K562 (cell line): ENCODE measurements at regions not wholly inside any gene's neighbourhood (a gene's known extent, or its start where the extent isn't known, plus 50 kb on each side); places are given as distances from the start of the nearest gene placed in this dataset.

Source experiments
- MAX ChIP-seq: sonication (generic); formaldehyde crosslinking; IDR thresholded peaks from 2 replicates; pipeline ENCODE4 v1.9.0; 2022; ENCODE audit warnings: mild to moderate bottlenecking, missing genetic modification reagents
- NR3C1 ChIP-seq: sonication (generic); formaldehyde crosslinking; IDR thresholded peaks from 2 replicates; pipeline ENCODE4 v1.8.1; 2022; ENCODE audit warnings: missing genetic modification reagents
- POLR2A ChIP-seq: fragments of 450-650 bp; conservative IDR thresholded peaks from 2 replicates; pipeline ENCODE4 v1.6.1; 2016
- SIN3A ChIP-seq, 2 experiments: fragments of 150-350 bp in 1 of 2; IDR thresholded peaks; 2 replicates each; pipeline ENCODE4 v1.6.1; 2011 to 2016; ENCODE audit warnings: borderline replicate concordance in 2 of 2, low read depth in 2 of 2, low read length in 2 of 2, mild to moderate bottlenecking in 2 of 2, moderate library complexity in 2 of 2; ENCODE audit not compliant: control insufficient read depth in 1 of 2
- ZBED1 ChIP-seq: IDR thresholded peaks from 2 replicates; pipeline ENCODE4 v1.6.1; 2014
- ZNF174 ChIP-seq: fragments of 250-450 bp; sonication (Bioruptor Pico); IDR thresholded peaks from 2 replicates; pipeline ENCODE4 v1.4.0; 2020; ENCODE audit warnings: mild to moderate bottlenecking
- TF ChIP-seq, protein P1 (sequence below), 3 experiments: fragments of 200-800 bp in 1 of 3; sonication (Bioruptor generic) in 1 of 3; sonication (generic) in 1 of 3; formaldehyde crosslinking in 1 of 3; IDR thresholded peaks; 2 replicates each; pipeline versions ENCODE4 v1.6.1 to v1.8.0; 2016 to 2022; ENCODE audit warnings: mild to moderate bottlenecking in 2 of 3, missing compliant biosample characterization in 2 of 3, missing genetic modification characterization in 2 of 3, missing genetic modification reagents in 1 of 3
- TF ChIP-seq, protein P2 (sequence below): fragments of 250-450 bp; sonication (Bioruptor Pico); IDR thresholded peaks from 2 replicates; pipeline ENCODE4 v1.5.0; 2020; ENCODE audit warnings: mild to moderate bottlenecking, borderline replicate concordance
- TF ChIP-seq, protein P3 (sequence below): sonication (generic); formaldehyde crosslinking; IDR thresholded peaks from 2 replicates; pipeline ENCODE4 v1.8.0; 2022; ENCODE audit warnings: mild to moderate bottlenecking, missing genetic modification reagents
- TF ChIP-seq, protein P4 (sequence below): fragments of 250-450 bp; sonication (Bioruptor Pico); IDR thresholded peaks from 2 replicates; pipeline ENCODE4 v1.5.0; 2022; ENCODE audit warnings: mild to moderate bottlenecking
- TF ChIP-seq, protein P5 (sequence below), 3 experiments: IDR thresholded peaks in 2 of 3; conservative IDR thresholded peaks in 1 of 3; 2 replicates each; pipeline ENCODE4 v1.5.1; 2011 to 2012; ENCODE audit warnings: low read length in 3 of 3, mild to moderate bottlenecking in 3 of 3, control low read depth in 2 of 3, improper control_type of control experiment in 1 of 3, inconsistent platforms in 1 of 3, low read depth in 1 of 3, mixed read lengths in 1 of 3, moderate library complexity in 1 of 3; ENCODE audit not compliant: insufficient read depth in 2 of 3

DNA sequence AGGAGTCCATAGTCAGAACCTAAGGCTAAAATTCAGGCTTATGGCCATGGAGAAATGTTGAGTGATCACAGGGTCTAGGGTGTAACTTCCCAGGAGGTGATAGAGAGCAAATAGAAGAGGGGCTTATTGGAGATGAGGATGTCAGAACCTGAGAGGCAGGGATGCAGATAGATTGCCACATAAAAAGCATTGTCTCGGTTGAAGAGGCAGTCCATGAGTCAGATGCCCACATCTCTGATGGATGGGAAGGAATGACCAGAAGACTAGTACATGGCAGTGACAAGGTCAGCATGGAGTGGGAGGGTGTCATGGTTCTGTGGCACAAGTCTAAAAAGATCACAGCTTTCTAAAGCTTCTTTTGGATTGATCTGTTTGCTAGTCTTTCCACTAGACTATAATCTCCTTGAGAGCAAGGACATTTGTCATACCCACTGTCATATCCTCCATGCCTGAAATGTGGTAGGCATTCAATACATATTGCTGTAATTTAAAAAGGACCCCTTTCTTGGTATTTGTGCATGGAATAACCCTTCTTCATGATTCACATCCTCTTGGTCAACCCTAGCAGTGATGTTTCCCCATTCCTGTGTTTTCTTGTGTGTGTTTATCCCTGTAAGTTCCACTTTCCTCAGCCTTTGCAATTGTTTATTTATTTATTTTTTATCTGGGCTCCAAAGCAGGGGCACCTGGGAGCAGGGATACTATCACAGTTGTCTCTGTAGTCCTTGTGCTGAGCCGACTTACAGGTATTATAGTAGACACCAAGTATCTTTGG, 613.4 kb upstream of the CFAP20DC start:
- no peak for TF ChIP-seq ZNF174 (CRISPR knock-in tag)
- TF ChIP-seq, protein P1, sequence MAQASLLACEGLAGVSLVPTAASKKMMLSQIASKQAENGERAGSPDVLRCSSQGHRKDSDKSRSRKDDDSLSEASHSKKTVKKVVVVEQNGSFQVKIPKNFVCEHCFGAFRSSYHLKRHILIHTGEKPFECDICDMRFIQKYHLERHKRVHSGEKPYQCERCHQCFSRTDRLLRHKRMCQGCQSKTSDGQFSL (CRISPR knock-in tag; IDR thresholded peaks at IDR 0.05): no peak
- TF ChIP-seq, protein P1 (tag; IDR thresholded peaks at IDR 0.05): no peak
- TF ChIP-seq ZBED1: no peak
- TF ChIP-seq MAX: no peak
- TF ChIP-seq, protein P2, sequence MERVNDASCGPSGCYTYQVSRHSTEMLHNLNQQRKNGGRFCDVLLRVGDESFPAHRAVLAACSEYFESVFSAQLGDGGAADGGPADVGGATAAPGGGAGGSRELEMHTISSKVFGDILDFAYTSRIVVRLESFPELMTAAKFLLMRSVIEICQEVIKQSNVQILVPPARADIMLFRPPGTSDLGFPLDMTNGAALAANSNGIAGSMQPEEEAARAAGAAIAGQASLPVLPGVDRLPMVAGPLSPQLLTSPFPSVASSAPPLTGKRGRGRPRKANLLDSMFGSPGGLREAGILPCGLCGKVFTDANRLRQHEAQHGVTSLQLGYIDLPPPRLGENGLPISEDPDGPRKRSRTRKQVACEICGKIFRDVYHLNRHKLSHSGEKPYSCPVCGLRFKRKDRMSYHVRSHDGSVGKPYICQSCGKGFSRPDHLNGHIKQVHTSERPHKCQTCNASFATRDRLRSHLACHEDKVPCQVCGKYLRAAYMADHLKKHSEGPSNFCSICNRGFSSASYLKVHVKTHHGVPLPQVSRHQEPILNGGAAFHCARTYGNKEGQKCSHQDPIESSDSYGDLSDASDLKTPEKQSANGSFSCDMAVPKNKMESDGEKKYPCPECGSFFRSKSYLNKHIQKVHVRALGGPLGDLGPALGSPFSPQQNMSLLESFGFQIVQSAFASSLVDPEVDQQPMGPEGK (CRISPR knock-in tag): no peak
- TF ChIP-seq NR3C1 (CRISPR knock-in tag): no peak
- TF ChIP-seq POLR2A: no peak
- TF ChIP-seq, protein P3, sequence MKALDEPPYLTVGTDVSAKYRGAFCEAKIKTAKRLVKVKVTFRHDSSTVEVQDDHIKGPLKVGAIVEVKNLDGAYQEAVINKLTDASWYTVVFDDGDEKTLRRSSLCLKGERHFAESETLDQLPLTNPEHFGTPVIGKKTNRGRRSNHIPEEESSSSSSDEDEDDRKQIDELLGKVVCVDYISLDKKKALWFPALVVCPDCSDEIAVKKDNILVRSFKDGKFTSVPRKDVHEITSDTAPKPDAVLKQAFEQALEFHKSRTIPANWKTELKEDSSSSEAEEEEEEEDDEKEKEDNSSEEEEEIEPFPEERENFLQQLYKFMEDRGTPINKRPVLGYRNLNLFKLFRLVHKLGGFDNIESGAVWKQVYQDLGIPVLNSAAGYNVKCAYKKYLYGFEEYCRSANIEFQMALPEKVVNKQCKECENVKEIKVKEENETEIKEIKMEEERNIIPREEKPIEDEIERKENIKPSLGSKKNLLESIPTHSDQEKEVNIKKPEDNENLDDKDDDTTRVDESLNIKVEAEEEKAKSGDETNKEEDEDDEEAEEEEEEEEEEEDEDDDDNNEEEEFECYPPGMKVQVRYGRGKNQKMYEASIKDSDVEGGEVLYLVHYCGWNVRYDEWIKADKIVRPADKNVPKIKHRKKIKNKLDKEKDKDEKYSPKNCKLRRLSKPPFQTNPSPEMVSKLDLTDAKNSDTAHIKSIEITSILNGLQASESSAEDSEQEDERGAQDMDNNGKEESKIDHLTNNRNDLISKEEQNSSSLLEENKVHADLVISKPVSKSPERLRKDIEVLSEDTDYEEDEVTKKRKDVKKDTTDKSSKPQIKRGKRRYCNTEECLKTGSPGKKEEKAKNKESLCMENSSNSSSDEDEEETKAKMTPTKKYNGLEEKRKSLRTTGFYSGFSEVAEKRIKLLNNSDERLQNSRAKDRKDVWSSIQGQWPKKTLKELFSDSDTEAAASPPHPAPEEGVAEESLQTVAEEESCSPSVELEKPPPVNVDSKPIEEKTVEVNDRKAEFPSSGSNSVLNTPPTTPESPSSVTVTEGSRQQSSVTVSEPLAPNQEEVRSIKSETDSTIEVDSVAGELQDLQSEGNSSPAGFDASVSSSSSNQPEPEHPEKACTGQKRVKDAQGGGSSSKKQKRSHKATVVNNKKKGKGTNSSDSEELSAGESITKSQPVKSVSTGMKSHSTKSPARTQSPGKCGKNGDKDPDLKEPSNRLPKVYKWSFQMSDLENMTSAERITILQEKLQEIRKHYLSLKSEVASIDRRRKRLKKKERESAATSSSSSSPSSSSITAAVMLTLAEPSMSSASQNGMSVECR (CRISPR knock-in tag): no peak
- TF ChIP-seq, protein P4, sequence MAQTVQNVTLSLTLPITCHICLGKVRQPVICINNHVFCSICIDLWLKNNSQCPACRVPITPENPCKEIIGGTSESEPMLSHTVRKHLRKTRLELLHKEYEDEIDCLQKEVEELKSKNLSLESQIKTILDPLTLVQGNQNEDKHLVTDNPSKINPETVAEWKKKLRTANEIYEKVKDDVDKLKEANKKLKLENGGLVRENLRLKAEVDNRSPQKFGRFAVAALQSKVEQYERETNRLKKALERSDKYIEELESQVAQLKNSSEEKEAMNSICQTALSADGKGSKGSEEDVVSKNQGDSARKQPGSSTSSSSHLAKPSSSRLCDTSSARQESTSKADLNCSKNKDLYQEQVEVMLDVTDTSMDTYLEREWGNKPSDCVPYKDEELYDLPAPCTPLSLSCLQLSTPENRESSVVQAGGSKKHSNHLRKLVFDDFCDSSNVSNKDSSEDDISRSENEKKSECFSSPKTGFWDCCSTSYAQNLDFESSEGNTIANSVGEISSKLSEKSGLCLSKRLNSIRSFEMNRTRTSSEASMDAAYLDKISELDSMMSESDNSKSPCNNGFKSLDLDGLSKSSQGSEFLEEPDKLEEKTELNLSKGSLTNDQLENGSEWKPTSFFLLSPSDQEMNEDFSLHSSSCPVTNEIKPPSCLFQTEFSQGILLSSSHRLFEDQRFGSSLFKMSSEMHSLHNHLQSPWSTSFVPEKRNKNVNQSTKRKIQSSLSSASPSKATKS (CRISPR knock-in tag): no peak
- TF ChIP-seq SIN3A (IDR thresholded peaks at IDR 0.05; ENCODE audit: borderline replicate concordance in 2 of 2, control insufficient read depth in 1 of 2, low read depth in 2 of 2, low read length in 2 of 2): no peak
- TF ChIP-seq, protein P5, sequence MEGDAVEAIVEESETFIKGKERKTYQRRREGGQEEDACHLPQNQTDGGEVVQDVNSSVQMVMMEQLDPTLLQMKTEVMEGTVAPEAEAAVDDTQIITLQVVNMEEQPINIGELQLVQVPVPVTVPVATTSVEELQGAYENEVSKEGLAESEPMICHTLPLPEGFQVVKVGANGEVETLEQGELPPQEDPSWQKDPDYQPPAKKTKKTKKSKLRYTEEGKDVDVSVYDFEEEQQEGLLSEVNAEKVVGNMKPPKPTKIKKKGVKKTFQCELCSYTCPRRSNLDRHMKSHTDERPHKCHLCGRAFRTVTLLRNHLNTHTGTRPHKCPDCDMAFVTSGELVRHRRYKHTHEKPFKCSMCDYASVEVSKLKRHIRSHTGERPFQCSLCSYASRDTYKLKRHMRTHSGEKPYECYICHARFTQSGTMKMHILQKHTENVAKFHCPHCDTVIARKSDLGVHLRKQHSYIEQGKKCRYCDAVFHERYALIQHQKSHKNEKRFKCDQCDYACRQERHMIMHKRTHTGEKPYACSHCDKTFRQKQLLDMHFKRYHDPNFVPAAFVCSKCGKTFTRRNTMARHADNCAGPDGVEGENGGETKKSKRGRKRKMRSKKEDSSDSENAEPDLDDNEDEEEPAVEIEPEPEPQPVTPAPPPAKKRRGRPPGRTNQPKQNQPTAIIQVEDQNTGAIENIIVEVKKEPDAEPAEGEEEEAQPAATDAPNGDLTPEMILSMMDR (IDR thresholded peaks at IDR 0.05 in 2 of 3, conservative IDR thresholded peaks at IDR 0.05 in 1 of 3; ENCODE audit: insufficient read depth in 2 of 3, low read depth in 1 of 3, low read length in 3 of 3): no peak
